ENCODE measurements at regions not wholly inside any gene's neighbourhood (a gene's known extent, or its start where the extent isn't known, plus 50 kb on each side); places are given as distances from the start of the nearest gene placed in this dataset.
"Not testable (repeated sequence)": the region's sequence is repeated elsewhere in the genome, so short reads cannot be mapped to it uniquely, and the experiment has no call there.

- no peak for DNase-seq (ENCODE audit: low read depth)
These were observed 647.6 kb downstream of the TNS3 start for GRCh38 chr7:46934198-46934825.

- DNase-seq (ENCODE audit: low read depth): no peak
These were observed 648.3 kb downstream of the TNS3 start for GRCh38 chr7:46933596-46933995.

- peak; percentile 87 for DNase-seq (ENCODE audit: low read depth)
These were observed 649.1 kb downstream of the TNS3 start for GRCh38 chr7:46932676-46933424.

GRCh38 chr7:46932306-46932675 is 649.6 kb downstream of the TNS3 start:
- DNase-seq (ENCODE audit: low read depth): no peak

- DNase-seq (ENCODE audit: low read depth): peak; percentile 95
These were observed 651.5 kb downstream of the TNS3 start for GRCh38 chr7:46930366-46930765.

GRCh38 chr7:46929359-46929758 is 652.6 kb downstream of the TNS3 start:
- no peak for DNase-seq (ENCODE audit: low read depth)

GRCh38 chr7:46928719-46929118 is 653.2 kb downstream of the TNS3 start:
- no peak for DNase-seq (ENCODE audit: low read depth)

GRCh38 chr7:46927131-46927810 is 654.6 kb downstream of the TNS3 start:
- DNase-seq (ENCODE audit: low read depth): no peak

- no peak for DNase-seq (ENCODE audit: low read depth)
These were observed 665.3 kb downstream of the TNS3 start for GRCh38 chr7:46916581-46916980.

GRCh38 chr7:46912692-46913091 is 669.2 kb downstream of the TNS3 start:
- DNase-seq (ENCODE audit: low read depth): no peak

- peak; percentile 91 for DNase-seq (ENCODE audit: low read depth)
These were observed 672.3 kb downstream of the TNS3 start for GRCh38 chr7:46909601-46910051.

GRCh38 chr7:46908770-46909169 is 673.1 kb downstream of the TNS3 start:
- DNase-seq (ENCODE audit: low read depth): peak; percentile 82

- DNase-seq (ENCODE audit: low read depth): not testable (repeated sequence)
These were observed 677.4 kb downstream of the TNS3 start for GRCh38 chr7:46904523-46904922.

- no peak for DNase-seq (ENCODE audit: low read depth)
These were observed 679.4 kb downstream of the TNS3 start for GRCh38 chr7:46902463-46902862.

- DNase-seq (ENCODE audit: low read depth): peak; percentile 33
These were observed 681.3 kb downstream of the TNS3 start for GRCh38 chr7:46900312-46901263.

GRCh38 chr7:46897381-46897780 is 684.5 kb downstream of the TNS3 start:
- DNase-seq (ENCODE audit: low read depth): no peak

GRCh38 chr7:46886669-46887374 is 695.1 kb downstream of the TNS3 start:
- DNase-seq (ENCODE audit: low read depth): no peak

GRCh38 chr7:46885167-46885566 is 696.7 kb downstream of the TNS3 start:
- DNase-seq (ENCODE audit: low read depth): no peak

GRCh38 chr7:46881507-46882127 is 700.3 kb downstream of the TNS3 start:
- DNase-seq (ENCODE audit: low read depth): peak; percentile 64

- no peak for DNase-seq (ENCODE audit: low read depth)
These were observed 701.3 kb downstream of the TNS3 start for GRCh38 chr7:46880508-46881196.
